ENCODE measurements at regions not wholly inside any gene's neighbourhood (a gene's known extent, or its start where the extent isn't known, plus 50 kb on each side); places are given as distances from the start of the nearest gene placed in this dataset.

DNA sequence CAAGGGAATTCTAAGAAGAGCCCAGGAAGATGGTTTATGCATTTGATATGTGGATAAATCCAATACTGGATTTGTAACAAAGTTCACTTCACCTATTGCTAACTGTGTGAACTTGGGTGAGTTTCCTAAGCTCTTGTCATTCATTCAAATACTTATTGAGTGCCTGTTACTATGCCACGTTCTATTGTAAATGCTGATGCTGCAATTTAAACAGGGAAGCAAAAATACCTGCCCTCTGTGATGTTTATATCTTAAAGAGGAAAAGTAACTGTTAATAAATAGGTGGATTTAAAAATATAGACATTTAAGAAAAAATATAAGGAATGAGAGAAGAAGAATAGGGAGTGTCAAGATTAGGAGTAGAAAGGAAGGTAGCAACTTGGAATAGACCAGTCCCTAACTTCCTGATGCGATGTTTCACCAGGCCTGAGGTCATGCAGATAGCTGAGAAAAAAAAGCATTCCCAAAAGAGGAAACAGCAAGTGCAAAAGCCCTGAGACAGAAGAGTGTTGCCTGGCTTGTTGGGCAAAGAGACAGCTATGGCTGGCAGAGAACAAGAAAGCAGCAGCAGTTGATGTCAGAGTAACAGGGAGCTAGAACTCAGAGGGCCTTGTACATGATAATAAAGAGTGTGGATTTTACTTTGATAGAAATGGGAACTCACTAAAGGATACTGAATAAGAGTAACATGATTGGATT is 54.3 kb upstream of the TCF21 start:
- H3K9me3 ChIP-seq (ENCODE audit: control insufficient read depth in 4 of 4, low read length in 3 of 4) = no peaks in the 10 kb centered on the region
- TF ChIP-seq JUND (IDR thresholded peaks at IDR 0.05) = no peak
- no peak for TF ChIP-seq RAD21 (IDR thresholded peaks at IDR 0.05)
- no peak for TF ChIP-seq HNF4G (IDR thresholded peaks at IDR 0.05)
- no peak for TF ChIP-seq TAF1 (conservative IDR thresholded peaks at IDR 0.05)
- TF ChIP-seq, protein P1, sequence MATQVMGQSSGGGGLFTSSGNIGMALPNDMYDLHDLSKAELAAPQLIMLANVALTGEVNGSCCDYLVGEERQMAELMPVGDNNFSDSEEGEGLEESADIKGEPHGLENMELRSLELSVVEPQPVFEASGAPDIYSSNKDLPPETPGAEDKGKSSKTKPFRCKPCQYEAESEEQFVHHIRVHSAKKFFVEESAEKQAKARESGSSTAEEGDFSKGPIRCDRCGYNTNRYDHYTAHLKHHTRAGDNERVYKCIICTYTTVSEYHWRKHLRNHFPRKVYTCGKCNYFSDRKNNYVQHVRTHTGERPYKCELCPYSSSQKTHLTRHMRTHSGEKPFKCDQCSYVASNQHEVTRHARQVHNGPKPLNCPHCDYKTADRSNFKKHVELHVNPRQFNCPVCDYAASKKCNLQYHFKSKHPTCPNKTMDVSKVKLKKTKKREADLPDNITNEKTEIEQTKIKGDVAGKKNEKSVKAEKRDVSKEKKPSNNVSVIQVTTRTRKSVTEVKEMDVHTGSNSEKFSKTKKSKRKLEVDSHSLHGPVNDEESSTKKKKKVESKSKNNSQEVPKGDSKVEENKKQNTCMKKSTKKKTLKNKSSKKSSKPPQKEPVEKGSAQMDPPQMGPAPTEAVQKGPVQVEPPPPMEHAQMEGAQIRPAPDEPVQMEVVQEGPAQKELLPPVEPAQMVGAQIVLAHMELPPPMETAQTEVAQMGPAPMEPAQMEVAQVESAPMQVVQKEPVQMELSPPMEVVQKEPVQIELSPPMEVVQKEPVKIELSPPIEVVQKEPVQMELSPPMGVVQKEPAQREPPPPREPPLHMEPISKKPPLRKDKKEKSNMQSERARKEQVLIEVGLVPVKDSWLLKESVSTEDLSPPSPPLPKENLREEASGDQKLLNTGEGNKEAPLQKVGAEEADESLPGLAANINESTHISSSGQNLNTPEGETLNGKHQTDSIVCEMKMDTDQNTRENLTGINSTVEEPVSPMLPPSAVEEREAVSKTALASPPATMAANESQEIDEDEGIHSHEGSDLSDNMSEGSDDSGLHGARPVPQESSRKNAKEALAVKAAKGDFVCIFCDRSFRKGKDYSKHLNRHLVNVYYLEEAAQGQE (IDR thresholded peaks at IDR 0.05) = no peak
- no peak for TF ChIP-seq SP1 (IDR thresholded peaks at IDR 0.05)
- TF ChIP-seq, protein P2, sequence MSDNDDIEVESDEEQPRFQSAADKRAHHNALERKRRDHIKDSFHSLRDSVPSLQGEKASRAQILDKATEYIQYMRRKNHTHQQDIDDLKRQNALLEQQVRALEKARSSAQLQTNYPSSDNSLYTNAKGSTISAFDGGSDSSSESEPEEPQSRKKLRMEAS (IDR thresholded peaks at IDR 0.05) = no peak
- no peak for TF ChIP-seq GABPA (IDR thresholded peaks at IDR 0.05 in 1 of 2, conservative IDR thresholded peaks at IDR 0.05 in 1 of 2)
- TF ChIP-seq EGR1 (IDR thresholded peaks at IDR 0.05; ENCODE audit: low read depth in 2 of 2) = no peak
- TF ChIP-seq, protein P3, sequence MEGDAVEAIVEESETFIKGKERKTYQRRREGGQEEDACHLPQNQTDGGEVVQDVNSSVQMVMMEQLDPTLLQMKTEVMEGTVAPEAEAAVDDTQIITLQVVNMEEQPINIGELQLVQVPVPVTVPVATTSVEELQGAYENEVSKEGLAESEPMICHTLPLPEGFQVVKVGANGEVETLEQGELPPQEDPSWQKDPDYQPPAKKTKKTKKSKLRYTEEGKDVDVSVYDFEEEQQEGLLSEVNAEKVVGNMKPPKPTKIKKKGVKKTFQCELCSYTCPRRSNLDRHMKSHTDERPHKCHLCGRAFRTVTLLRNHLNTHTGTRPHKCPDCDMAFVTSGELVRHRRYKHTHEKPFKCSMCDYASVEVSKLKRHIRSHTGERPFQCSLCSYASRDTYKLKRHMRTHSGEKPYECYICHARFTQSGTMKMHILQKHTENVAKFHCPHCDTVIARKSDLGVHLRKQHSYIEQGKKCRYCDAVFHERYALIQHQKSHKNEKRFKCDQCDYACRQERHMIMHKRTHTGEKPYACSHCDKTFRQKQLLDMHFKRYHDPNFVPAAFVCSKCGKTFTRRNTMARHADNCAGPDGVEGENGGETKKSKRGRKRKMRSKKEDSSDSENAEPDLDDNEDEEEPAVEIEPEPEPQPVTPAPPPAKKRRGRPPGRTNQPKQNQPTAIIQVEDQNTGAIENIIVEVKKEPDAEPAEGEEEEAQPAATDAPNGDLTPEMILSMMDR (IDR thresholded peaks at IDR 0.05; ENCODE audit: low read depth, low read length, missing input control) = no peak
- TF ChIP-seq NR2F2 (IDR thresholded peaks at IDR 0.05) = no peak
- TF ChIP-seq, protein P4, sequence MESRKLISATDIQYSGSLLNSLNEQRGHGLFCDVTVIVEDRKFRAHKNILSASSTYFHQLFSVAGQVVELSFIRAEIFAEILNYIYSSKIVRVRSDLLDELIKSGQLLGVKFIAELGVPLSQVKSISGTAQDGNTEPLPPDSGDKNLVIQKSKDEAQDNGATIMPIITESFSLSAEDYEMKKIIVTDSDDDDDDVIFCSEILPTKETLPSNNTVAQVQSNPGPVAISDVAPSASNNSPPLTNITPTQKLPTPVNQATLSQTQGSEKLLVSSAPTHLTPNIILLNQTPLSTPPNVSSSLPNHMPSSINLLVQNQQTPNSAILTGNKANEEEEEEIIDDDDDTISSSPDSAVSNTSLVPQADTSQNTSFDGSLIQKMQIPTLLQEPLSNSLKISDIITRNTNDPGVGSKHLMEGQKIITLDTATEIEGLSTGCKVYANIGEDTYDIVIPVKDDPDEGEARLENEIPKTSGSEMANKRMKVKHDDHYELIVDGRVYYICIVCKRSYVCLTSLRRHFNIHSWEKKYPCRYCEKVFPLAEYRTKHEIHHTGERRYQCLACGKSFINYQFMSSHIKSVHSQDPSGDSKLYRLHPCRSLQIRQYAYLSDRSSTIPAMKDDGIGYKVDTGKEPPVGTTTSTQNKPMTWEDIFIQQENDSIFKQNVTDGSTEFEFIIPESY (IDR thresholded peaks at IDR 0.05) = no peak
- TF ChIP-seq FOXA2 (IDR thresholded peaks at IDR 0.05) = no peak
- TF ChIP-seq YY1 (IDR thresholded peaks at IDR 0.05) = no peak
- TF ChIP-seq, protein P5, sequence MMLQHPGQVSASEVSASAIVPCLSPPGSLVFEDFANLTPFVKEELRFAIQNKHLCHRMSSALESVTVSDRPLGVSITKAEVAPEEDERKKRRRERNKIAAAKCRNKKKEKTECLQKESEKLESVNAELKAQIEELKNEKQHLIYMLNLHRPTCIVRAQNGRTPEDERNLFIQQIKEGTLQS (IDR thresholded peaks at IDR 0.05) = no peak
- no peak overlapping the region for H3K27ac ChIP-seq (ENCODE audit: low read depth in 1 of 2, low read length in 2 of 2)
- no peaks in the 10 kb centered on the region for H3K27me3 ChIP-seq (ENCODE audit: control insufficient read depth in 4 of 4, insufficient read depth in 4 of 4, low read length in 3 of 4)
- H3K36me3 ChIP-seq (ENCODE audit: control insufficient read depth in 4 of 4, insufficient read depth in 3 of 4, low read depth in 1 of 4, low read length in 3 of 4) = no peaks in the 10 kb centered on the region
- no peak for DNase-seq (ENCODE audit: low spot score)
- 60% methylated on average over 2 of the region's 2 CpGs for WGBS
- peaks cover 0 to 2% (median 0%) of the 10 kb centered on the region in 4 donors for H3K4me1 ChIP-seq (ENCODE audit: control insufficient read depth in 4 of 4, insufficient read depth in 4 of 4, low read length in 3 of 4)
- no peak overlapping the region for H3K4me3 ChIP-seq (ENCODE audit: low read depth in 1 of 3, low read length in 3 of 3)
- no peak overlapping the region for H3K9ac ChIP-seq (ENCODE audit: low read depth in 1 of 2, low read length in 2 of 2)

DNA sequence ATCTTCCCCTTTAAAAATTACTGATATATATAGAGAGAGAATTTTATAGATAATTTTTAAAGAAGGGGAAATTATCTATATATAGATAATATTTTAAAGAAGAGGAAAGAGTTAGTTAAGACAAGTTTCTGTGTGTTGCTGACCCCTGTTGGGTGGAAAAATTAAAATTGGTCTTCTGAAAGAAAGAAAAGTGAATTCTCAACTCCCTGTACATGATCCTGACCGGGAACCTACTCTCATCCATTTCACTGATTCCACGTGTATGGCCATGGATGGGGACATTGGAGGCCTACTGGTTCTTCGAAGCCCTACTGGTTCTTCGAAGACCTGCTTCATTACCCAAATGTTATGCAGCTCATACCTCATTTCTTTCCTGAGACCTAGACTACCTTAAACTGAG is 53.0 kb upstream of the TCF21 start:
- 92% methylated on average over 4 of the region's 4 CpGs for WGBS
- H3K36me3 ChIP-seq (ENCODE audit: control insufficient read depth in 4 of 4, insufficient read depth in 3 of 4, low read depth in 1 of 4, low read length in 3 of 4) = no peaks in the 10 kb centered on the region
- H3K4me3 ChIP-seq (ENCODE audit: low read depth in 1 of 3, low read length in 3 of 3) = no peak overlapping the region
- H3K4me1 ChIP-seq (ENCODE audit: control insufficient read depth in 4 of 4, insufficient read depth in 4 of 4, low read length in 3 of 4) = peaks cover 0 to 2% (median 0%) of the 10 kb centered on the region in 4 donors
- no peaks in the 10 kb centered on the region for H3K9me3 ChIP-seq (ENCODE audit: control insufficient read depth in 4 of 4, low read length in 3 of 4)
- no peaks in the 10 kb centered on the region for H3K27me3 ChIP-seq (ENCODE audit: control insufficient read depth in 4 of 4, insufficient read depth in 4 of 4, low read length in 3 of 4)
- DNase-seq (ENCODE audit: low spot score) = no peak
- H3K9ac ChIP-seq (ENCODE audit: low read depth in 1 of 2, low read length in 2 of 2) = no peak overlapping the region
- no peak overlapping the region for H3K27ac ChIP-seq (ENCODE audit: low read depth in 1 of 2, low read length in 2 of 2)
- TF ChIP-seq HNF4G (IDR thresholded peaks at IDR 0.05) (no peak), SP1 (IDR thresholded peaks at IDR 0.05) (no peak), TAF1 (conservative IDR thresholded peaks at IDR 0.05) (no peak), JUND (IDR thresholded peaks at IDR 0.05) (no peak), RAD21 (IDR thresholded peaks at IDR 0.05) (no peak), FOXA2 (IDR thresholded peaks at IDR 0.05) (no peak), RXRA (IDR thresholded peaks at IDR 0.05) (no peak), HNF4A (conservative IDR thresholded peaks at IDR 0.05) (no peak), YY1 (IDR thresholded peaks at IDR 0.05) (no peak)
- TF ChIP-seq, protein P1 (IDR thresholded peaks at IDR 0.05) = no peak
- TF ChIP-seq, protein P5 (IDR thresholded peaks at IDR 0.05) = no peak
